GM18909 (cell line): ENCODE measurements at regions not wholly inside any gene's neighbourhood (a gene's known extent, or its start where the extent isn't known, plus 50 kb on each side); places are given as distances from the start of the nearest gene placed in this dataset.

Source experiments
- ATAC-seq: cut with Tn5 transposase; IDR thresholded peaks from one replicate; pipeline ENCODE4 v1.9.1; 2021; ENCODE audit warnings: mild to moderate bottlenecking; ENCODE audit not compliant: unreplicated experiment, poor library complexity

DNA sequence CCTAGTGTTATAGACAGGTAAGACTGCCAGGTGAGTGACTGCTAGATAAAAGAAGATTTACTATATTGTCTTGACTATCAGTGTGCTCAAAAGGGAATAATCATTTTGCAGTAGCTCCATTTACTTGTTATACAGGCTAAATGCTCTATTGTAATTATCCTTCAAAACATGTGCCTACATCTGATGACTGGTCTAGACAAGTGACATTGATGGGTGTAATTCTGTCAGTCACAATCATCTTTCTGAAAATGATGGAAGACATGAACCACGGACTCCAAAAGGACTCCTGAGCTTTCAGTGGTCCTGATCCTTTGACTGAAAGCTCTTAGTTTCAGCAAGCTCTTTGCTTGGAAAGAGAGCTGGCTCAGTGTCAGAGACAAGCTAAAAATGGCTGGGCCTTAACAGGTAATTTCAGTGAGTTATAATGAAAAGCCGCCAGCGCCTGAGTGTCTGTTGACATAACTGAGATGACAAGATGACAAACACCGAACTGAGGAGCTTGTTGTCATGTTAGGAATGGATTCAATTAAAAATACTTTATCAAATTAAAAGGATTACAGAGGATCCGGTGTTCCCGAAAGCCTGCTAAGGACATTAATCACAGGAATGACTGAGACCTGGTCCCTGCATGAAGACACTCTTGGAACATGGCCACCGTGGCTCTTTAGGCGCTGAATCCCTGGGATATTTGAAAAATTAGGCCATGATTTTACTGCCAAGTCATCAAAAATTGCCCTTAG lies 141.7 kb downstream of the CMPK2 start:
- ATAC-seq: no peak

DNA sequence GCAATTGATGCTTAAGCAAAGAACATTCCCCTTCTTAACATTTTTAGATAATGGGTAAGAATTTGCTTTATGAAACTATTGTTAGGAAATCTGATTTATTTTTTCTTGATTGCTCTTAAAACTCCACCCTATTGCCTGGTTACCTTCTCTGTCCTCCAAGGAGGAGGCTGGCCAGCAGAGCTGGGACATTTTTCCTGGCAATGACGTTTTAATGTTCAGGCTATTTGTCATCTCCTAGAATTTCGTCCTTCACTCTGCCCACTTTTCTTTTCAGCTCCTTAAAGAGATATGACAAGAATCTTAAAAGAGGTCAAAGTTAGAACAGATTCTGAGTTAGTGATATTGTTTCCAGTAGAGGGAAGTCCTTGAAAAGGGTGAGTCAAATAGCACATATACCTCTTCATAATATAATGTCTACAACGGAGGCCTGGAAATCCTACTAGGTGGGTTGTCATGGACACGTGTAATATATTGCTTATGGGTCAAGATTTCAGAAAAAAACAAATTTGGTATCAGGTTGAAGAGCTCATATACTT lies 141.0 kb downstream of the CMPK2 start:
- ATAC-seq: no peak

DNA sequence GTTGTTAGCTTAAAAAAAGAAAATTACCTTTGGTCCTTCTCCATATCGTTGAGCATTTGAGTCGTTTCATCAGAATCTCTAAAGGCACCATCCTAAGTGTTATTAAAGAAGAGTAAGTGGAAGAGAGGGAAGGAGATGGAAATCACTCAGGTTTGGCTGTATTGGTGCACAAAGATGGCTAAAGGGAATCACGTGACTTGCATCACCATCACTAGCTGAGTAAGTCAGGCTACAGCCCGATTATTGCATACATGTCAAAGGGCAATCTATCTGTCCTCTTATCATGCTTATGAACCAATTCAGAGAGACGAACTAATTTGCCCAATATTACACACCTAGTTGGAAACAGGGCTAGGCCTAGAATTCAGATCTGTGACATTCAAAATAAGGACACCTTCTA lies 137.6 kb downstream of the CMPK2 start:
- ATAC-seq: no peak

DNA sequence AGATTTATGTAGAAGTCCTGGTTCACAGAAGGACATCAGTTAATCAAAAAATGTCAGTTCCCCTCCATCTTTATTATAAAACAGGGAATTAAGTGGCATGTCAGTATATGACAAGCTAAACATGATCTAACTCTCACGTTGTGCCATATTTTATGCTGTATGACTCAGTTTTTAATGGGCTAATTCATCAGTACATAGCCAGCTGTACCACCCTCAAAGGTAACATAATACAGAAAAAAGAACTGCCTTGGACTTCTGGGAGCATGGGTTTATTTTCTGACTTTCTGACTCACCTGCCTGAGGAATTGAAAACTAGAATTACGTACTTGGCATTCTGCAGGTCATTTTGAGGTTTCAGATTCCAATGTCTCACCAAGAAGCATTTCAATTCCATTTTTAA lies 135.7 kb downstream of the CMPK2 start:
- no peak for ATAC-seq

DNA sequence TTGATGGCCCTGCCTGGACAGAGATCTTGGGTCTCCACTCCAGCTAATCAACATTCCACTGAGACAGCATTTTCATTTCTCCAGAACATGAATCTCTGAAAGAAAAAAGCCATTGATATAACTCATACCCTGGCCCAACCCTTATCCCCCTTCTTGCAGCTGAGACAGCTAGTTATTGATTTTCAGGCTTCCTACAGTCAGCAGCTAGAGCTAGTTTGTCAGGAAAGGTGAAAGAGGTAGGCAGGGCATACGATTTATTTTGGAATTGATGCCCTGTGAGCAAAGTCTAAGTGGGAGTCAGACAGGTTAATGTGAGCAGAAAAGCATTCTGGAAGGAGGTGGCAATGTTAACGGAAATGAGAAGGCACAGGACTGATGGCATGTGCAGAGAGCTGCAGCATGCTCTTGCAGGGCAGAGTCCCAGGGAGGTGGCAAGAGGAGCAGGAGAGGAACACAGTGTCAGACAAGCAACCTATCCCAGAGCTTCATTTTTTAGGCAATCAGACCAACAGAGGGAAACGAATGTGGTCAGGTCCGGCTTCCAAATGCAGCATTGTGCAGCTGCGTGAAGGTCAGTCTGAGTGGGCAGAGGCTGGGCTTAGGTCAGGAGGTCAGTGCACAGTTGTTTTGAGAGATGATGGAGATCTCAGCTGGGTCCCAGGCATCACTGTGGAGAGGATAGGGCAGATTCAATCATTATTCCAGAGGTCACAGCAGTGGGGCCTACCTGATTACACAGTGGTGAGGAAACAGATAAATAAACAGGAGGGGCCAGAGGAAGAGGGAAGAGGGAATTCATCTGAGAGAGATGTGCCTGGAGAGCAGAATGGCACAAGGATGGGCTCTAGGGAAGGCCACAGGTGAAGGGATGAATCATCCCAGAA lies 134.8 kb downstream of the CMPK2 start:
- no peak for ATAC-seq

DNA sequence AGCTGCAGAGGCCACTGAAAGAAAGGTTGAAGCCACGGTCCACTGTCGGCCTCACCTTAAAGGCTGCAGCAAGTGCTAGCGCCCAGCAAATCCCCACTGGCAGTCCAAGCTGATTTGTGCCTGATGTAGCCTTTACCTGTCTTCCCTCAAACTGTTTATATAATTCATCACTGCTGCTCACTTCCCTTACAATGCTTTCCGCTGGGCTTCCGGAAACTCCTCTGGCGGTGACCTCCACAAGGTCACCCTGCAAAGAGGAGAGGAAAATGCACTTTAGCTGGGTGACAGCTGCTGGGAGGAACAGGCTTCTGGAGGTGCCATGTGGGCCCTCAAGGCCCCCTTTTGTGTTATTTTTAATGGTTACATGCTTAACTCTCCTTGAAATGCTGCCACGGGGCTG lies 126.2 kb downstream of the CMPK2 start:
- ATAC-seq: no peak

DNA sequence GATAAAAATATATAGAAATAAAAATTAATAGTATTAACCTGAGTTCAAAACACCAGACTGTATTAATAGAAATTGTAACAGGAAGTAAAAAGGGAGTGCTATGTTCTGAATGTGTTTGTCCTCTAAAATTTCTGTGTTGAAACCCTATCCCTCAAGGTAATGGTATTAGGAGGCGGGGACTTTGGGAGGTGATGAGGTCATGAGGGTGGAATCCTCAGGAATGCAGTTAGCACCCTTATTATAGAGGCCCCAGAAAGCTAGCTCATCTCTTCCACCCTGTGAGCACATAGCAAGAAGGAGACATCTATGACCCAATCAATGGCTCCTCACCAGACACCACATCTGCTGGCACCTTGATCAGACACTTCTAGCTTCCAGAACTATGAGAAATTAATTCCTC lies 124.5 kb downstream of the CMPK2 start:
- ATAC-seq: no peak

DNA sequence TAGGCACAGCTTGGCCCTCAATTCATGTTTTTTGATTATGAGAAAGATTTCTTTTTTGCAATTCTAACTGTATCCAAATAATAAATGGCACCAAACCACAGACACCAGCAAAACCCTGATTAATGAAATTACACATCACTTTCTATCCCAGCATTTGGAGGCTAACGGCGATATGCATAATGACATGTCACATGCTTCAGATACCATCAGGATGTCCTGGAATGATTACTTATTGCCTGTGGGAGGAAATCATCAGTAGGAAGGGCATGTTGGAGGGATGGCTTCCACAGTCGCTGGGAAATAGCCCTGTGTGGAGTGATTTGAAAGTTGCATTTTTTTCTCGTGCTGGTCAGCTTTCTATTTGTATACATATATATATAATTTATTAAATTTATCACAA lies 121.7 kb downstream of the CMPK2 start:
- no peak for ATAC-seq

DNA sequence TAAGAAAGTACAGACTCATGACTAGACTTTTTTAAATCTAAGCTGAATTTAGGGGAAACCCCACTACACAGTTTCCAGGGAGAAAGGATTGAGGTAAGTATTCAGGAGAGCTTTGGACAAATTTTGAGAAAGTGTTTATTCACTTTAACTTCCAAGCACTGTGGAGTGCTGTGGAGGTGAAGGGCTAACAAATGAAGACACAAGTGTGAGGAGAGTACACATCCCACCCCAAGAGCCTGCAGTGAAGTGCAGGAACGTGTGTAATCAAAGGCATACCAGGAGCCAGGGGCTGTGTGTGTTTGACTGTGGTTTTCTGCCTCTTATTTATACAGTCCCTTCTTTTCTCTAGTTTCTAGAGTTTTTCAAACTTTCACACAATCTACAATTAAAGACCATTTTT lies 118.3 kb downstream of the CMPK2 start:
- ATAC-seq: no peak

DNA sequence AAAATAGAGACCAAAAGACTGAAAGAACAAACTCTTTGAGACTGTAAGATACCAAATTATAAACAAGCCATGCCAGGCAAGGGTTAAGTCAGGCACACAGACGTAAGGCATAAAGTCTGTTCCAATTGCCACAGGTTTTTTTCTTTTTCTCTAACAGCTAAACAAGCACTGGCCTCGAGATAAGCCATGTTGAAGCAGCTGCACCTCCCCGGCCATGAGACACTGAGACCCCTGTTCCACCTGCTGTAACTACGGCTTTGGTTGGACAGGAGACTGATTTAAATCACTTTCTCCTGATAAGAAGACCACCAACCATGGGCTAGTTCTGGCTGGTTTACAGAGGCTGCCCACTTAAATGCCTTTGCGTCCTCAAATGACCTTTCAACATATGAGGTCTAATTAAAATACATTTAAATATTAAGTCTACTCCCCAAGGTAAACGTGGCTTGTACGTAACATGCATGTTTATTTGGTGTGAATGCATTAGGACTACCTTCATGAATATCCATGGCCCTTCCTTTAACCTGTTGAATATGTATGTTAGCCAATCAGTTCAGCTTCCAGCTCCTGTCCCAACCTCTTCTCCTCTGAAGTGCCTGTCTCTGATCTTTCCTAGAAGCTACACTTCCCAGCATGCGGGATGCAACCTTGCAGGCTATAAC lies 117.2 kb downstream of the CMPK2 start:
- ATAC-seq: no peak

DNA sequence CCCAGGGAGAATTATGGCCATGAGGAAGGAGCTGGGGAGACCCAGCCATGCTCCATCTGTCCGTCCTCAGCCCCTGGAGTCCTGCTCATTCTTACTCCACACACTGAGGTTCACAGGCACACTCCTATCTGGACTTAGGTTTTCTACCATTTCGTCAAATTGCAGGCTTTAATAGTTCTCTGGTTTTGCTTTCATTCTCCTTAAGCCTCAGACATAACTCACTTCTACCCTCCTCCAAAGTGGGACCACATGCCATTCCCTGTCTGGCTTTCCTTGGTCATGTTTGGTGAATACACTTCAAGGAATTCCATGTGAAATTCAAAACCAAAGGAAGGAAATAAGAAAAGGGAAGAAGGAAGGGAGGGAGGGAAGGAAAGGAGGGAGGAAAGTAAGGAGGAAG lies 115.7 kb downstream of the CMPK2 start:
- no peak for ATAC-seq

DNA sequence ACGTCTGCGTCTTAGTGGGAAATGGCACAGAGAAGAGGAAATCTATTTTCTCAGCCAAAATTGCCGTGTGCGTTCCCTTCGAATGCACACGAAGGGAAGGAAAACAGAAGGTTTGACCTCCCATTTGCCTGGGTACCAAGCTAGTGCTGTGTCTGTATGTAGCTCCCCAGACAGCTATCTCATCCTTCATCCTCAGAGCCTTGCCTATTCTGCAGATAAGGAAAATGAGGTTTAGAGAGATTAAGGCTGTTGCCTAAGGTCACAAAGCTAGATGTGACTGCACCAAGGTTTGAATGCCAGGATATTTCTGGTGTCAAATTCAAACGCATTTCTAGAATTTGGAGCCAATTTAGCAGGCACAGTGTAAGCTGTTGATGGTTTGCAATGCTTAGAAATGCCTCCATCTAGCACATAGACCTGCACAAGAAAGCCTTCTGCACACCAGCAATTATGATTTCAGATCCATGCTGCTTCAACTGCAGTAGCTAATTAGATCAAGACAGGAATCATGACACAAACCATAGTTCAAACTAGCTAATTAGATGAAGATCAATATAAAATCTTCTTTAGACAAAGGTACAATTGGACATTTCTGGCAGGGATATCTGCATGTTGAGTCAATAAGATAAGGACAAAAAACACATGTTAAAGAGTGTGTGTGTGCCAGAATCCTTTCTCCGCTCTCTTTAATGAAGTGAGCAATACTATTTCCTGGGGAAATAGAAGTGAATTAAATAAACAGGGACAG lies 115.1 kb downstream of the CMPK2 start:
- no peak for ATAC-seq

DNA sequence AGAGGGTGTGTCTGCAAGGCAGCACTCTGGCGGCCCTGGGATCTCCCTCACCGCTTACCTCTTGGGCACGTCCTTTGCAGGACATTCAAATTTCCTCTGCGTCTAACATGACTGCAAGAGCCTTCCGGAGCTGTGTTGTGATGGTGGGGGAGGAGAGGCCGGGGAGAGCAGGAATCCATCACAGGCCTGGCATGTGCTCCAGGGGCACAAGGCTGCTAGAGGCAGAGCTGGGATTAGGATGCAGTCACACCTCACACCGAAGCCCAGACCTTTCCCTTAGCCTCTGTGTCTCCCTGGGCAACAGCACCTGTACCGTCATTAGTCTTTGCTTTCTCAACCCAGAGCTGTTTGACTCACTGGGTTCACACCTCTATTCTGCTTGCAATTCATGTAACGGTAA lies 111.3 kb downstream of the CMPK2 start:
- no peak for ATAC-seq

DNA sequence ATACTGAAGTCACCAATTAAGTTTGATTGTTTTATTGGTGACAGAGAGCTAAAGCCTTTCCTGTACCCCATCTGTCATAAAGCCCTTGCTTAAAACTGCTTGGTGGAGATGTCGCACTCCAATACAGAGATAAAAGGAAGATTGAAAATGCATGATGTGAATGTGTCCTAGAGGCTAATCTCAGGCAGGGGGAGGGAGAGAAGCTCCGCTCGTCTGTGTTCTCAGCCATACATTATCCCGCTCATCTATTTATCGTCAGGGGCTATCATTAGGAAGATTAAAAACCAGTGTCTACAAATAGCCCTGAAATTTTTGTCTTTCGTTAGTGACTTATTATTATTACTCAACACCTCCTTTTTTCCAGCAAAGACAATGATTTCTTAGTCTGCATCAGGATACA lies 110.3 kb downstream of the CMPK2 start:
- ATAC-seq: no peak

DNA sequence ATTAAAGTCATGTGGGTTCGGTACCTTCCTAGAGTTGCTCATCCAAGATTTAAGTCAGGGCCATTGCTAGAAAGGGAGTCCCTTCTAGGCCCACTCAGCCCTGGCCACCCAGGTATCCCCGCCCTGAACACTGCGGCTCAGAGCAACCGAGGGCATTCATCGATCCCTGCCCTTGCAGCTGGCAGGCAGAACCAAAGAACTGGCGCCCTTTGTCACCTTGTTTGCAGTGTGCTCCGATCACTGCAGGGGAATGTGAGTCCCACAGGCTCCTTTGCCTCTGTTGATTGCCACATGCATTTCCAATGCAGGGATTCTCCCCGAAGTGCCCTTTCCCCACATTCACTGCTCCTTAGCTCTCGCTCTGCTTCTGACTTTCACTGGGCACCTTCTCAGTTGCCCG lies 108.5 kb downstream of the CMPK2 start:
- no peak for ATAC-seq

DNA sequence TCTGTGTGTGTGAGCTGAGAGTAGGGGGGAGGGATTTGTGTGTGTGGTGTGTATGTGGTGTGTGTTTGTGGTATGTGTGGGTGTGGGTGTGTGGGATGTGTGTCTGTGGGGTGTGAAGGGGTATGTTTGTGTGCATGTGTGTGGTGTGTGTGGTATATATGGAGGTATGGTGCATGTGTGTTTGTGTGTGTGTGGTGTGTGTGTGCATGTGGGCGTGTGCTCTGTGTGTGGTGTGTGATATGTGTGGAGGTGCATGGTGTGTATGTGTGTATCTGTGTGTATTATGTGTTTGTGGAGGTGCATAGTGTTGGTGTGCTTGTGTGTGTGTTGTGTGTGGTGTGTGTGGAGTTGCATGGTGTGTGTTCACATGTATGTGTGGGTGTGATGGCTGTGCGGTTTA lies 106.0 kb downstream of the CMPK2 start:
- ATAC-seq: no peak

DNA sequence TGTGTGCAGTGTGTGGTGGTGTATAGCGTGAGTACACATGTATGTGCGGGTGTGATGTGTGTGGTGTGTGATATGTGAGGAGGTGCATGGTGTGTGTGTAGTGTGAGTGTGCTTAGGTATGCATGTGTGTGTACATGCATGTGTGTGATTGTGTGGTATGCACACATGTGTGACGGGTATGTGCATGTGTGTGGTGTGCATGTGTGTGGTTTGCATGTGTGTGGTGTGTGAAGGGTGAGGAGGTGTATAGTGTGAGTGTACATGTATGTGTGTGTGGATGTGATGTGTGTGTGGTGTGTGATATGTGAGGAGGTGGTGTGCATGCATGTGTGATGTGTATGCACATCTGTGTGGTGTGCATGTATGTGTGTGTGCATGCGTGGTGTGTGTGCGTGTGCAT lies 105.6 kb downstream of the CMPK2 start:
- ATAC-seq: no peak

DNA sequence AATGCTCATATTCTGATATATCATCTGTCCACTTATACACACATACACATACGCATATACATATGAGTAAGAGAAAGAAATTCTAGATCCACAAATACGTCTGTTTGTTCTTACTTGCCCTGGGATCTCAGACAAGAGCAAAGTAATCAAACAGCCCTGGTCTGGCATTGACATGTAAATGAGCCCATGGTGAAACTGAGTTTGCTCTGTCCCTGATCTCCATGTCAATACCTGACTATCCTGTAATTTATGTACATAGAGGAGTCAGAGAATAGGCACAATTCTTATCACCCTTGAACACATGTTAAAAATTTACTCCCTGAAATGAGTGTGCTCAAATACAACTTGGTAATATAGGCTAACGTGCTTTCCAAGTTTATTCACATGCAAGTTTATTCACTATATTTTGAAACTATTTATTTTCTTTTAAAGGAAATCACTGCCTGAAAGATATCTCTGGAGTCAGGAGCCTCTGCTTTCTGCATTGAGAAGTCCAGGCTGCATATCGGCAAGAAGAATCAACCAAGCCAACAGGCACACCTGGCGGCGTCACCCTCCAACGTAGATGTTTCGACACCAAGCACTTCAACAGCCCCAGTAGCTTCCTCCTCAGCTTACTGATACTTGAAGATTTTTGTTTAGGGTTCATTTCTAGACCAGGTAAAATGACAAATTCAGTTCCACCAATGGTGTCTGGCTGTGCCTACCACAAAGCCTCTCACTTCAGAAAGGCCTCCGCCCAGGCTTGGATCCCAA lies 100.6 kb downstream of the CMPK2 start:
- no peak for ATAC-seq

DNA sequence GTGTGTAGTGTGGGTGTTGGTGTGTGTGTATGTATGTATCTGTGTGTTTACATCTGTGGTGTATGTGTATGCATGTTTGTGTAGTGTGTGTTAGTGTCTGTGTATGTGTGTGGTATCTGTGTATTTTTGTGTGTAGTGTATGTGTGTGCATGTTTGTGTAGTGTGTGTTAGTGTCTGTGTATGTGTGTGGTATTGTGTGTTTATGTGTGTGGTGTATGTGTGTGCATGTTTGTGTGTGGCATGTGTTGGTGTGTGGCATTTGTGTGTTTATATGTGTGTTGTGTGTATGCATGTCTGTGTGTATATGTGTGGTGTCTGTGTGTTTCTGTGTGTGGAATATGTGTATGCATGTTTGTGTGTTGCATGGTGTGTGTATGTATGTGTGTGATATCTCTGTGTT lies 96.4 kb downstream of the CMPK2 start:
- no peak for ATAC-seq

DNA sequence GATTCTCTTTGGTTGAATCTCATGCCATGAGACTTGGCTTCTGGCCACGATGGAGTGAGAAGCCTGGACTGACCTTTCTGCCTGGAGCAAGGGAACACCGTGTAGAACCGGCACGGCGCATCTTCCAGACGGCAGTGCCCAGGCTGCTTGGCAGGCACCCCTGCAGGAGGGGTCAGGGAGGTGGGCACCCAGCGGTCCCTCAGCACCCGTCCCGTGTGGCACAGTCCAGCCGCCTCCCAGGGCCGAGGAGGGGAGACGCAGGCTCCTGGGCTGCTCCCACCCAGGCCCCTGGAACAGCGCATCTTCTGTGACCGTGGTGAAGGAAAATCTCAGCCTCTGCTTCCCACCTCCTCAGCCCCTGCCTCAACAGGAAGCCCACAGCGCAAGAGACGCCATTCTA lies 95.7 kb downstream of the CMPK2 start:
- ATAC-seq: no peak
